Progenitor cell of endocrine pancreas (in vitro differentiated cells): ENCODE measurements at regions not wholly inside any gene's neighbourhood (a gene's known extent, or its start where the extent isn't known, plus 50 kb on each side); places are given as distances from the start of the nearest gene placed in this dataset.

Experiments
- DNase-seq: peaks from one replicate; pipeline ENCODE4 v3.0.0; 2021; ENCODE audit warnings: low spot score; ENCODE audit not compliant: unreplicated experiment
- H3K27ac Mint-ChIP-seq: 2 replicates; pipeline ENCODE4 v1.8.0; 2021; ENCODE audit warnings: mild to moderate bottlenecking, moderate library complexity, mixed read lengths
- H3K27me3 Mint-ChIP-seq: 2 replicates; pipeline ENCODE4 v1.8.0; 2021; ENCODE audit warnings: mixed read lengths
- H3K36me3 Mint-ChIP-seq: 2 replicates; pipeline ENCODE4 v1.8.0; 2022; ENCODE audit warnings: mixed read lengths; ENCODE audit not compliant: insufficient read depth
- H3K4me1 Mint-ChIP-seq: 2 replicates; pipeline ENCODE4 v1.8.0; 2021; ENCODE audit warnings: low read depth, mixed read lengths
- H3K4me3 Mint-ChIP-seq: 2 replicates; pipeline ENCODE4 v1.8.0; 2021; ENCODE audit warnings: low read depth, mild to moderate bottlenecking, moderate library complexity, mixed read lengths
- H3K9me3 Mint-ChIP-seq: 2 replicates; pipeline ENCODE4 v1.8.0; 2021; ENCODE audit warnings: low read depth, mixed read lengths
- TF ChIP-seq, protein P1 (sequence below): fragments of 200-600 bp; sonication (generic); IDR thresholded peaks from one replicate; pipeline ENCODE4 v1.5.0; 2021; ENCODE audit warnings: antibody characterized with exemption, mild to moderate bottlenecking; ENCODE audit not compliant: unreplicated experiment

GRCh38 chr13:44679597-44679996 is 103.5 kb upstream of the TSC22D1 start:
- H3K9me3 Mint-ChIP-seq = peaks cover 18% of the 10 kb centered on the region
- no peaks in the 10 kb centered on the region for H3K27me3 Mint-ChIP-seq
- H3K4me1 Mint-ChIP-seq = no peaks in the 10 kb centered on the region
- no peak overlapping the region for H3K4me3 Mint-ChIP-seq
- H3K27ac Mint-ChIP-seq = no peak overlapping the region
- DNase-seq = no peak
- TF ChIP-seq, protein P1, sequence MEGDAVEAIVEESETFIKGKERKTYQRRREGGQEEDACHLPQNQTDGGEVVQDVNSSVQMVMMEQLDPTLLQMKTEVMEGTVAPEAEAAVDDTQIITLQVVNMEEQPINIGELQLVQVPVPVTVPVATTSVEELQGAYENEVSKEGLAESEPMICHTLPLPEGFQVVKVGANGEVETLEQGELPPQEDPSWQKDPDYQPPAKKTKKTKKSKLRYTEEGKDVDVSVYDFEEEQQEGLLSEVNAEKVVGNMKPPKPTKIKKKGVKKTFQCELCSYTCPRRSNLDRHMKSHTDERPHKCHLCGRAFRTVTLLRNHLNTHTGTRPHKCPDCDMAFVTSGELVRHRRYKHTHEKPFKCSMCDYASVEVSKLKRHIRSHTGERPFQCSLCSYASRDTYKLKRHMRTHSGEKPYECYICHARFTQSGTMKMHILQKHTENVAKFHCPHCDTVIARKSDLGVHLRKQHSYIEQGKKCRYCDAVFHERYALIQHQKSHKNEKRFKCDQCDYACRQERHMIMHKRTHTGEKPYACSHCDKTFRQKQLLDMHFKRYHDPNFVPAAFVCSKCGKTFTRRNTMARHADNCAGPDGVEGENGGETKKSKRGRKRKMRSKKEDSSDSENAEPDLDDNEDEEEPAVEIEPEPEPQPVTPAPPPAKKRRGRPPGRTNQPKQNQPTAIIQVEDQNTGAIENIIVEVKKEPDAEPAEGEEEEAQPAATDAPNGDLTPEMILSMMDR = no peak
- H3K36me3 Mint-ChIP-seq = peaks cover 8% of the 10 kb centered on the region

- Mint-ChIP-seq H3K4me3 (no peak overlapping the region), H3K36me3 (peaks cover 4% of the 10 kb centered on the region), H3K9me3 (peaks cover 14% of the 10 kb centered on the region), H3K27me3 (no peaks in the 10 kb centered on the region), H3K4me1 (no peaks in the 10 kb centered on the region), H3K27ac (no peak overlapping the region)
- TF ChIP-seq, protein P1 = no peak
- no peak for DNase-seq
Observed at GRCh38 chr13:44678197-44678596, 102.1 kb upstream of the TSC22D1 start.

DNA sequence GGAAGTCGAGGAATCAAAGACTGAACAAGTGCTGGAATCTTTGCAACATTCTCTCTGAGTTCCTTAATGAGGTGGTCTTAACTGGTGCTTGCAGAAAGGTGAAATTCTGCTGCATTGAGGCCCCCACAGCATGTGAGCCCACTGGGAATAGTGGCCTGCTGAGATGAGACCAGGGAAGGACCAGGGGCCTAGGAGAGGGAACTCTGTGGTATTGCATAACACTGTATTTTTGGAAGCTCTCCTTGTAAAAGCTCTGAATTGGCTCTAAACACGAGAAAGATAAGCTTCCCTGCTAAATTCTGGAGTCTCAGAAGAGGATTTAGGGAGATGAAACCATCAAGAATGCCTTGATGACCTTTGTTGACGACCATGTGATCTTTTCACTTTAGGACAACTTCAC is 100.4 kb upstream of the TSC22D1 start:
- H3K4me1 Mint-ChIP-seq = no peaks in the 10 kb centered on the region
- H3K4me3 Mint-ChIP-seq = no peak overlapping the region
- H3K27ac Mint-ChIP-seq = no peak overlapping the region
- no peak for DNase-seq
- TF ChIP-seq, protein P1 = no peak
- H3K9me3 Mint-ChIP-seq = peaks cover 14% of the 10 kb centered on the region
- no peaks in the 10 kb centered on the region for H3K27me3 Mint-ChIP-seq
- peaks cover 4% of the 10 kb centered on the region for H3K36me3 Mint-ChIP-seq

DNA sequence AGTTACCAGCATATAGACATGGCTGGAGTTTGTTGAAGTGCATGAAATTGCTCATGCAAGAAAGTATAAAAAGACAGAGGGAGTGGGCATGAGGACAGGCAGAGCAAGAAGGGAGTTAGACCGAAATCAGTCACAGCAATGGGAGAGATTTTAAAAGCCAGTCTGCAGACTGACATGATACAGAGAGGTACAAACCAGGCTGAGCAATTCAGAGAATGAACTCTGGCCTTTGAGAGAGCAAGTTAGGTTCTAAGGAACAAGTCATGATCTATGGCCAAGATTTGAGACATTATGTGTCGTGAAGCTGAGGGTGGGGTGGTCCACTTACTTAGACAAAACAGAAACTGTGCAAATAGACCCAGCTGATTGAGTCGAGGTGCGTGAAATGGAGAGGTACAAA is 93.4 kb upstream of the TSC22D1 start:
- no peaks in the 10 kb centered on the region for H3K36me3 Mint-ChIP-seq
- H3K27ac Mint-ChIP-seq = no peak overlapping the region
- H3K4me3 Mint-ChIP-seq = no peak overlapping the region
- H3K27me3 Mint-ChIP-seq = no peaks in the 10 kb centered on the region
- no peak for DNase-seq
- H3K9me3 Mint-ChIP-seq = no peaks in the 10 kb centered on the region
- TF ChIP-seq, protein P1 = no peak
- no peaks in the 10 kb centered on the region for H3K4me1 Mint-ChIP-seq

- Mint-ChIP-seq H3K4me3 (no peak overlapping the region), H3K4me1 (no peaks in the 10 kb centered on the region), H3K36me3 (no peaks in the 10 kb centered on the region), H3K27ac (no peak overlapping the region), H3K27me3 (no peaks in the 10 kb centered on the region), H3K9me3 (no peaks in the 10 kb centered on the region)
- no peak for DNase-seq
- TF ChIP-seq, protein P1 = no peak
Observed at GRCh38 chr13:44668688-44669087, 92.6 kb upstream of the TSC22D1 start.
